CD4-positive, alpha-beta T cell treated with Interleukin-17A for 1 hour (primary cell): ENCODE measurements at regions not wholly inside any gene's neighbourhood (a gene's known extent, or its start where the extent isn't known, plus 50 kb on each side); places are given as distances from the start of the nearest gene placed in this dataset.

Experiments
- DNase-seq: peaks from one replicate; pipeline ENCODE4 v3.0.0-alpha.2; 2020

DNA sequence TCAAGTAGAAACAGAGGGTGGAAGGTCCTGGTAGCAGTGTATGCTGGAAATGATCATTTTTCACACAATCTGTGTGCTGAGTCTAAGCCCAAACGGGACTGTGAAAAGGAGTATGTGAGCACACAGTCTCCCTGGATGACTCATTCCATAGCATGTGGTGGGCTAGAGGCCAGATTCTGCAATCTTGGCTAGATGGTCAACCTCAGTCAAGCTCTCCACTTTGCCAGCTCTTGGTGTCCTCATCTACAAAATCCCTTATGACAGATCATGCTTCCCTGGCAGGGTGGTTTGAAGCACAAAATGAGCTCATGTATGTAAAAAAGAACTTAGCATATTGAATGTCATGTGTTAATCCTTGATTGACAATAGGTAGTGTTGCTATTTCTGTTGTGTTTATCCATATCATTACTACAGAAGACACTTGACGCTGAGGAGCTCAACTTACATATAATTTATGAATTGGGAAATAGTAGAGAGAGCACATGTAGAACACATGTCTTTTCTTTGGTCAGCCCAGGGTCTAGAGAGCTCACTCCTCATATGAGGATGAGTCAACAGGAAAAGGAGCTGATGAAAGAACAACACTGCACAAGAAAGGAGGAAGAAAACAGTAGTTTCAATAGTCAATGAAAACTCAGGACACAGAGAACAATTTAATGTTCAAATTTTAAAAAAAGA, 517.5 kb downstream of the BCL11B start:
- DNase-seq = no peak

- DNase-seq = no peak
Measured at GRCh38 chr14:98756749-98757148, 515.2 kb downstream of the BCL11B start.

GRCh38 chr14:98758440-98758839, 513.6 kb downstream of the BCL11B start:
- DNase-seq = no peak

GRCh38 chr14:98761993-98762392, 510.0 kb downstream of the BCL11B start:
- no peak for DNase-seq

GRCh38 chr14:98766818-98767217, 505.2 kb downstream of the BCL11B start:
- DNase-seq = no peak

DNA sequence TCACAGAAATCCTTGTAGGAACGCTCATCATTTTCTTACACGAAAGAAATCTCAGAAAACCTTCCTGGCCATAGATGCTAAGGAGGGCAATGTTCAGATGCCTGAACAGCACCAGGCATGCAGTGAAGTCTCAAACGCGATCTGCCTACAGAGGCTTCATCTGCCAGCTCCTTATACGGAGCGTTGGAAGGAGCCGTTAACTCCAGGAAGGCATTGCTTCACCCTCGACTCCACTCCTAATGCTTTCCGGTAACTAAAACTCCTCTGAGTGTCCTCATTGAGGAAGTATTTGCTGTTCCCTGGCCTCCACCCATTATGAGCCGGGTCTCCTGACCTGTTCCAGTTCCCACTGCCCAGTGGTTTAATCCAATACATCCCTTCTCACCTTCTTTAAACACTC, 502.7 kb downstream of the BCL11B start:
- DNase-seq = no peak

- DNase-seq = no peak
Measured at GRCh38 chr14:98770151-98770550, 501.8 kb downstream of the BCL11B start.

DNA sequence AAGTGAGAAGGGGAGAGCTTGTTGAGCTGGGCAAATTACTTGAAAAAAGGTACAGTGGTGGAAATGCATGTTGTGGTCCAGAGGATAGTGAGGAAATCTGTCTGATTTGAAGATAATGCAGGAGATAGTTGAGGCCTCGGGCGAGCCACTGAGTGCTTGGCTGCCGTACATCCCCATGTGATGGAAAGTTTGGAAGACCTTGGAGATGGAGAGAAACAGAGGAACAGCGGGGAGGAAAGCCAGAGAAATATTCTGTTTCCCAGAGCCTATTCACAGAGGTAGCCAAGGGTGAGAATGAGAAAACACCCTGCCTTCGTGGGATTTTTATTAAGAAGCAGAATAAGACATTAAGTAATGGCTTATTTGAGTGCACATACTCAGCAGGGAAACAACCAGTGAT, 498.2 kb downstream of the BCL11B start:
- DNase-seq = no peak

GRCh38 chr14:98775892-98776291, 496.1 kb downstream of the BCL11B start:
- no peak for DNase-seq

DNA sequence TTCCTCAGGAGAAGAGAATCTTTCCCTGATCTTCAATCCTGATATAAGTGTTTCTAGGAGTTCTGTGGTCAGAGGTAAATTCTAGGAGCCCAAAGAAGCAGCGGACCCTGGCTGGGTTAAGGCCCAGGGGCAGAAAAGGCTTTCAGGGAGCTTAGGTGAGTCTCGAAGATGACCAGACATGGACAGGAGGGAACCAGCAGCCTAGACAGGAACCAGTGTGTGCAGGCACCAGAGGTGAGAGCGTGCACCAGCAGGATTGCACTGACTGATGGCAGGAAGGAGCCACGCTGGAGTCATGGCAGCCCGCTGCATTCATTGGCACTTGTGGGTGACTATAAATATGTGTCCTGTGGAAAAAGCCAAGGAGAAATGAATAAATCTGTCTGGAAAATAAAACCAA, 489.9 kb downstream of the BCL11B start:
- DNase-seq = no peak

GRCh38 chr14:98785578-98785977, 486.4 kb downstream of the BCL11B start:
- no peak for DNase-seq

DNA sequence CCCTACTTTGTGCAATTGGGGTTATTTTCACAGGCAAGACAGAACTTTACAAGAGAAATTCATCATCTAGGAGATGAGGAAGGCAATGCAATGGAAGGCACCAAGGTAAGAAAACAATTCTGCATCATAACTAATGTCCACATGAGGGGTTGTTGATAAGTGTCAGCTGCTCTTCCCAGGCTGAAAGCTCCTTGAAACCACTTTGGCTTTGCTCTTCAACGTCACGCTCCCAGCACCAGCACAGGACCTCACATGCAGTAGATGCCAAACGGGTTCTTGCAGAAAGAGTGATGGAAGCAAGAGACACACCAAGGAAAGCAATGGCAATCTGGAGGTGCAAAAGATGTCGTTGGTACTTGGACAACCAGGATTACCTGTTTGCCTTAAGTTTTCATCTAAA, 485.5 kb downstream of the BCL11B start:
- no peak for DNase-seq

GRCh38 chr14:98791661-98792060, 480.3 kb downstream of the BCL11B start:
- no peak for DNase-seq

- no peak for DNase-seq
Measured at GRCh38 chr14:98792171-98792570, 479.8 kb downstream of the BCL11B start.

- DNase-seq = no peak
Measured at GRCh38 chr14:98798099-98798498, 473.9 kb downstream of the BCL11B start.

GRCh38 chr14:98799891-98800290, 472.1 kb downstream of the BCL11B start:
- DNase-seq = no peak

- no peak for DNase-seq
Measured at GRCh38 chr14:98802044-98802443, 470.0 kb downstream of the BCL11B start.

DNA sequence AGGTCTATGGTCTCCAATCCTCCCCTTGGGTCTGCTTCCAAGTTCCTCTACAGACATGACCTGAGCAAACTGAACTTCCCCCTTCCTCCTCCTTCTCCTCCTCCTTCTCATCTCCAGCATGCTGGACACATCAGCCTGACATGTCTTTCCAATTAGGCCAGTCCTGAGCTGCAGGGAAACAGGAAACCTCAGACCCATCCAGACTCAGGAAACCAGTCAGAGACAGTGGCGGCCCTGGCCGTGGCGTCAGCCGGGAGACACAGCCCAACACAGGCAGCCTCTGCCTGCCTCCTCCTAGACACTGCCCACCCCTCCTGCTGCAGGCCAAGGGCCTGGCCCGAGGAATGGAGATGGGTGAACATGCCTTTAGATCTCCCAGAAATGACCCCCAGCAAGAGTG, 468.8 kb downstream of the BCL11B start:
- no peak for DNase-seq

GRCh38 chr14:98808494-98809407, 463.2 kb downstream of the BCL11B start:
- DNase-seq = no peak

DNA sequence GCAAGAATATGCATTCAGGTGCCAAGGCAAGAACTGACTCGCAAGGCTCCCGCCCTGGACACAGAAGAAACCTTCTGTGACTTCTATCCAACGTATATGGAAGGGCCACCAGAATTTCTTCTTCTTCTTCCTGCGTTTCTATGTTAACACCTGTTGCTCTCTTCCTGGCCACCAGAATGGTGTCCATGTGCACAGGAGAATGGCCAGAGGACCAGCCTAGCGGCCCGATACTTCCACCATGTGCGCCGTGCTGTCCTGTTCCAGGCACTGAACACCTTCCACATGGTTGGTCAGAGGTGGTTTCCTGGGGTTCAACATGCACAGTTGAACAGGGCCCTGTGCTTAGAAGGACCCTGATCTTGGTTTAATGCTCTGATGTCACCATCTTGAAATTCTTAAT, 455.8 kb downstream of the BCL11B start:
- no peak for DNase-seq

DNA sequence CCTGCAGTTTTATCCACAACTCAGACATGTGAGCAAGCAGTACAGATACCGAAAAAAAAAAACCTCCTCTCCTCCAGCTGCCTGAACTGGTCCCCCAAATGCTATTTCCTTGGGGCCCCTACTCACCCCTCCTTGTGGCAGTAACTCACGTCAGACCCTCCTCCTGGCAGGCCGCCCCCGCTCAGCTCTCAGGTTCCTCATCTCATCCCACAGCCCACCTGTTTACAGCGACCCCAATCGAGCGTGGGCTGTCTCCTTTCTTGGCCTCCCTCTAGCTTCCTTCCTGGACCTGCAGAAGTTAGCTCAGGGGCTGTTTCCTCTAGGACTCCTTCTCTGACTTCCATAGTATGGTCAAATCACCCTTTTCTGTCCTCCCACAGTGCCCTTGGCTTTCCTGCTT, 455.3 kb downstream of the BCL11B start:
- DNase-seq = no peak

- DNase-seq = no peak
Measured at GRCh38 chr14:98819132-98819866, 452.7 kb downstream of the BCL11B start.

- no peak for DNase-seq
Measured at GRCh38 chr14:98819867-98820206, 452.2 kb downstream of the BCL11B start.

DNA sequence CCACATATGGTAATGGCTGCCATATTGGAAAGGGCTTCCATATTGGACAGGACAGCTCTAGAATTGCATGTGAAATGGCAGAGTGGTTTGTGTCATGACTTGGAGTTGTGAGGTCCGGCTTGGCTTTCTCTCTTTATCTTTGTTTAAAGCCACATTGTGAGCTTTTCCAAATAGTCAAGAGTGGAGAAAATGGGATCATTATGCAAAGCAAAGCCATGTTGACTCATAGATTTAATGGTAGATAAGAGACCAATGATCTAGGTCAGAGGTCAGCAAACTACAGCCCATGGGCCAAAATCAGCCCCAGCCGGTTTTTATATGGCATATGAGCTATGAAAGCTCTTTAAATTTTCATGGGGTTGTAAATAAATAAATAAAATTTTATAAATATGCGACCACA, 449.1 kb downstream of the BCL11B start:
- no peak for DNase-seq
